ENCODE measurements at regions not wholly inside any gene's neighbourhood (a gene's known extent, or its start where the extent isn't known, plus 50 kb on each side); places are given as distances from the start of the nearest gene placed in this dataset.

- no peak for TF ChIP-seq CTCF (IDR thresholded peaks at IDR 0.05; ENCODE audit: insufficient read depth, low read length, poor library complexity, severe bottlenecking)
- no peak overlapping the region for H3K4me3 ChIP-seq (ENCODE audit: low read depth, low read length)
- DNase-seq (ENCODE audit: low read depth) = no peak
- no peaks in the 10 kb centered on the region for H3K36me3 ChIP-seq (ENCODE audit: control insufficient read depth, insufficient read depth, low read length)
- no peaks in the 10 kb centered on the region for H3K27me3 ChIP-seq (ENCODE audit: control insufficient read depth, insufficient read depth, low read length)
Observed at GRCh38 chr2:79320871-79321270, 161.3 kb upstream of the REG3A start.

- H3K4me3 ChIP-seq (ENCODE audit: low read depth, low read length) = no peak overlapping the region
- no peaks in the 10 kb centered on the region for H3K36me3 ChIP-seq (ENCODE audit: control insufficient read depth, insufficient read depth, low read length)
- no peaks in the 10 kb centered on the region for H3K27me3 ChIP-seq (ENCODE audit: control insufficient read depth, insufficient read depth, low read length)
- no peak for DNase-seq (ENCODE audit: low read depth)
- TF ChIP-seq CTCF (IDR thresholded peaks at IDR 0.05; ENCODE audit: insufficient read depth, low read length, poor library complexity, severe bottlenecking) = no peak
Observed at GRCh38 chr2:79294994-79295393, 135.4 kb upstream of the REG3A start.

GRCh38 chr2:79292958-79293315 is 133.4 kb upstream of the REG3A start:
- H3K4me3 ChIP-seq (ENCODE audit: low read depth, low read length) = no peak overlapping the region
- H3K27me3 ChIP-seq (ENCODE audit: control insufficient read depth, insufficient read depth, low read length) = no peaks in the 10 kb centered on the region
- H3K36me3 ChIP-seq (ENCODE audit: control insufficient read depth, insufficient read depth, low read length) = no peaks in the 10 kb centered on the region
- TF ChIP-seq CTCF (IDR thresholded peaks at IDR 0.05; ENCODE audit: insufficient read depth, low read length, poor library complexity, severe bottlenecking) = no peak
- no peak for DNase-seq (ENCODE audit: low read depth)

GRCh38 chr2:79292239-79292957 is 132.8 kb upstream of the REG3A start:
- H3K27me3 ChIP-seq (ENCODE audit: control insufficient read depth, insufficient read depth, low read length) = no peaks in the 10 kb centered on the region
- TF ChIP-seq CTCF (IDR thresholded peaks at IDR 0.05; ENCODE audit: insufficient read depth, low read length, poor library complexity, severe bottlenecking) = no peak
- no peak for DNase-seq (ENCODE audit: low read depth)
- no peaks in the 10 kb centered on the region for H3K36me3 ChIP-seq (ENCODE audit: control insufficient read depth, insufficient read depth, low read length)
- no peak overlapping the region for H3K4me3 ChIP-seq (ENCODE audit: low read depth, low read length)

- H3K4me3 ChIP-seq (ENCODE audit: low read depth, low read length) = no peak overlapping the region
- TF ChIP-seq CTCF (IDR thresholded peaks at IDR 0.05; ENCODE audit: insufficient read depth, low read length, poor library complexity, severe bottlenecking) = no peak
- no peaks in the 10 kb centered on the region for H3K27me3 ChIP-seq (ENCODE audit: control insufficient read depth, insufficient read depth, low read length)
- no peak for DNase-seq (ENCODE audit: low read depth)
- no peaks in the 10 kb centered on the region for H3K36me3 ChIP-seq (ENCODE audit: control insufficient read depth, insufficient read depth, low read length)
Observed at GRCh38 chr2:79275863-79276262, 116.3 kb upstream of the REG3A start.

- Histone ChIP-seq H3K4me3 (ENCODE audit: low read depth, low read length) (no peak overlapping the region), H3K27me3 (ENCODE audit: control insufficient read depth, insufficient read depth, low read length) (no peaks in the 10 kb centered on the region), H3K36me3 (ENCODE audit: control insufficient read depth, insufficient read depth, low read length) (no peaks in the 10 kb centered on the region)
- no peak for DNase-seq (ENCODE audit: low read depth)
- no peak for TF ChIP-seq CTCF (IDR thresholded peaks at IDR 0.05; ENCODE audit: insufficient read depth, low read length, poor library complexity, severe bottlenecking)
Observed at GRCh38 chr2:79275197-79275596, 115.6 kb upstream of the REG3A start.
